ENCODE measurements at regions not wholly inside any gene's neighbourhood (a gene's known extent, or its start where the extent isn't known, plus 50 kb on each side); places are given as distances from the start of the nearest gene placed in this dataset.
A peak's percentile ranks its signal among the peaks of the same experiment; 100 is the strongest.

GRCh38 chr5:171588046-171588445, 168.6 kb downstream of the FGF18 start:
- Histone ChIP-seq H3K4me1 (no peaks in the 10 kb centered on the region), H3K27me3 (no peaks in the 10 kb centered on the region), H3K9me3 (no peaks in the 10 kb centered on the region), H3K4me3 (no peak overlapping the region), H3K36me3 (no peaks in the 10 kb centered on the region), H3K27ac (no peak overlapping the region)
- WGBS = 94% methylated on average over 1 of the region's 1 CpG
- peak in 1 of 2 donors; percentile 12 for DNase-seq (ENCODE audit: low spot score in 2 of 2)
- no peak for TF ChIP-seq POLR2AphosphoS5 (IDR thresholded peaks at IDR 0.05)
- no peak for TF ChIP-seq CTCF (IDR thresholded peaks at IDR 0.05)
- TF ChIP-seq EP300 (IDR thresholded peaks at IDR 0.05) = no peak
- no peak for TF ChIP-seq POLR2A (IDR thresholded peaks at IDR 0.05)

GRCh38 chr5:171588790-171589189, 169.3 kb downstream of the FGF18 start:
- 96% methylated on average over 8 of the region's 8 CpGs for WGBS
- Histone ChIP-seq H3K9me3 (no peaks in the 10 kb centered on the region), H3K4me3 (no peak overlapping the region), H3K27me3 (no peaks in the 10 kb centered on the region), H3K4me1 (no peaks in the 10 kb centered on the region), H3K27ac (no peak overlapping the region), H3K36me3 (no peaks in the 10 kb centered on the region)
- peak in 1 of 2 donors; percentile 56 for DNase-seq (ENCODE audit: low spot score in 2 of 2)
- no peak for TF ChIP-seq EP300 (IDR thresholded peaks at IDR 0.05)
- TF ChIP-seq CTCF (IDR thresholded peaks at IDR 0.05) = no peak
- no peak for TF ChIP-seq POLR2AphosphoS5 (IDR thresholded peaks at IDR 0.05)
- no peak for TF ChIP-seq POLR2A (IDR thresholded peaks at IDR 0.05)

- no peaks in the 10 kb centered on the region for H3K9me3 ChIP-seq
- no peaks in the 10 kb centered on the region for H3K36me3 ChIP-seq
- no peaks in the 10 kb centered on the region for H3K27me3 ChIP-seq
- TF ChIP-seq POLR2AphosphoS5 (IDR thresholded peaks at IDR 0.05) = no peak
- TF ChIP-seq EP300 (IDR thresholded peaks at IDR 0.05) = no peak
- no peak for TF ChIP-seq POLR2A (IDR thresholded peaks at IDR 0.05)
- TF ChIP-seq CTCF (IDR thresholded peaks at IDR 0.05) = no peak
- no peaks in the 10 kb centered on the region for H3K4me1 ChIP-seq
- 93% methylated on average over 11 of the region's 11 CpGs for WGBS
- peak in 1 of 2 donors; percentile 44 for DNase-seq (ENCODE audit: low spot score in 2 of 2)
- H3K4me3 ChIP-seq = no peak overlapping the region
- H3K27ac ChIP-seq = no peak overlapping the region
Observed at GRCh38 chr5:171589461-171589860, 170.0 kb downstream of the FGF18 start.

GRCh38 chr5:171592076-171592475, 172.6 kb downstream of the FGF18 start:
- H3K9me3 ChIP-seq = no peaks in the 10 kb centered on the region
- DNase-seq (ENCODE audit: low spot score in 2 of 2) = peak in 1 of 2 donors; percentile 44
- WGBS = 90% methylated on average over 5 of the region's 5 CpGs

GRCh38 chr5:171592736-171593135, 173.3 kb downstream of the FGF18 start:
- WGBS = 74% methylated on average over 3 of the region's 3 CpGs
- Histone ChIP-seq H3K27ac (no peak overlapping the region), H3K36me3 (no peaks in the 10 kb centered on the region), H3K4me1 (peaks cover 4% of the 10 kb centered on the region), H3K4me3 (no peak overlapping the region), H3K9me3 (no peaks in the 10 kb centered on the region), H3K27me3 (peaks cover under 1% of the 10 kb centered on the region)
- DNase-seq (ENCODE audit: low spot score in 2 of 2) = peak in 1 of 2 donors; percentile 4
- TF ChIP-seq POLR2AphosphoS5 (IDR thresholded peaks at IDR 0.05) (no peak), CTCF (IDR thresholded peaks at IDR 0.05) (no peak), EP300 (IDR thresholded peaks at IDR 0.05) (no peak), POLR2A (IDR thresholded peaks at IDR 0.05) (no peak)

More at GRCh38 chr5:171592076-171592475, 172.6 kb downstream of the FGF18 start:
- Histone ChIP-seq H3K4me1 (peaks cover 4% of the 10 kb centered on the region), H3K4me3 (no peak overlapping the region), H3K27ac (no peak overlapping the region), H3K36me3 (no peaks in the 10 kb centered on the region), H3K27me3 (no peaks in the 10 kb centered on the region)
- TF ChIP-seq CTCF (IDR thresholded peaks at IDR 0.05) = no peak
- no peak for TF ChIP-seq POLR2A (IDR thresholded peaks at IDR 0.05)
- no peak for TF ChIP-seq EP300 (IDR thresholded peaks at IDR 0.05)
- TF ChIP-seq POLR2AphosphoS5 (IDR thresholded peaks at IDR 0.05) = no peak

Measured in suprapubic skin (tissue), 4 donors.